OCI-LY1 (cell line): ENCODE measurements at regions not wholly inside any gene's neighbourhood (a gene's known extent, or its start where the extent isn't known, plus 50 kb on each side); places are given as distances from the start of the nearest gene placed in this dataset.

Experiments used
- CTCF ChIP-seq: fragments of 200-600 bp; sonication (generic), shearing (Covaris generic); IDR thresholded peaks from 2 replicates; pipeline ENCODE4 v1.5.1; 2017; ENCODE audit warnings: mild to moderate bottlenecking, antibody characterized with exemption, low read length, moderate library complexity, mixed read lengths
- EZH2 ChIP-seq: fragments of 200-600 bp; sonication (generic), shearing (Covaris generic); IDR thresholded peaks from 2 replicates; pipeline ENCODE4 v1.8.0; 2017; ENCODE audit warnings: borderline replicate concordance, mixed run types, mild to moderate bottlenecking, antibody characterized with exemption, low read length, moderate library complexity, mixed read lengths

GRCh38 chr17:77457572-77458201 is 316.9 kb downstream of the SEC14L1 start:
- TF ChIP-seq CTCF (no peak), EZH2 (no peak)
